Large intestine (tissue), 3 donors: ENCODE measurements at regions not wholly inside any gene's neighbourhood (a gene's known extent, or its start where the extent isn't known, plus 50 kb on each side); places are given as distances from the start of the nearest gene placed in this dataset.

Experiments used
- DNase-seq, 2 donors: peaks; one replicate each; pipeline versions ENCODE4 v3.0.0 to v3.0.0-alpha.2; 2013
- H3K27ac ChIP-seq: one replicate; pipeline ENCODE4 v1.5.1; 2013; ENCODE audit warnings: low read length
- H3K27me3 ChIP-seq: 2 replicates; pipeline ENCODE4 v1.6.1; 2013; ENCODE audit warnings: low read length; ENCODE audit not compliant: control insufficient read depth, insufficient read depth
- H3K36me3 ChIP-seq: 2 replicates; pipeline ENCODE4 v1.6.1; 2013; ENCODE audit warnings: low read length; ENCODE audit not compliant: control insufficient read depth, insufficient read depth
- H3K4me1 ChIP-seq: one replicate; pipeline ENCODE4 v1.6.1; 2013; ENCODE audit warnings: low read length; ENCODE audit not compliant: control insufficient read depth, insufficient read depth
- H3K4me3 ChIP-seq: one replicate; pipeline ENCODE4 v1.5.1; 2013; ENCODE audit warnings: low read length
- H3K9me3 ChIP-seq: one replicate; pipeline ENCODE4 v1.6.1; 2013; ENCODE audit warnings: mild to moderate bottlenecking, low read depth, low read length, moderate library complexity; ENCODE audit not compliant: control insufficient read depth
- WGBS: methylation state at CpG from one replicate; pipeline ENCODE4 v1.1.5; 2013; ENCODE audit warnings: low lambda C conversion rate; ENCODE audit not compliant: insufficient coverage; 5-methylcytosine and 5-hydroxymethylcytosine counted together

- H3K4me3 ChIP-seq, result no peak overlapping the region
- DNase-seq, result no peak
- WGBS, result 75% methylated on average over 2 of the region's 5 CpGs
- H3K36me3 ChIP-seq, result no peaks in the 10 kb centered on the region
- H3K4me1 ChIP-seq, result no peaks in the 10 kb centered on the region
- H3K27ac ChIP-seq, result no peak overlapping the region
- H3K9me3 ChIP-seq, result peaks cover 4% of the 10 kb centered on the region
- peaks cover 2% of the 10 kb centered on the region for H3K27me3 ChIP-seq
Measured at GRCh38 chr11:31974366-31975136, 116.3 kb upstream of the RCN1 start.

- no peaks in the 10 kb centered on the region for H3K4me1 ChIP-seq
- no peak overlapping the region for H3K4me3 ChIP-seq
- H3K9me3 ChIP-seq, result peaks cover 4% of the 10 kb centered on the region
- H3K27me3 ChIP-seq, result peaks cover 2% of the 10 kb centered on the region
- 40% methylated on average over 1 of the region's 4 CpGs for WGBS
- H3K27ac ChIP-seq, result no peak overlapping the region
- no peak for DNase-seq
- no peaks in the 10 kb centered on the region for H3K36me3 ChIP-seq
Measured at GRCh38 chr11:31973172-31973571, 117.7 kb upstream of the RCN1 start.

DNA sequence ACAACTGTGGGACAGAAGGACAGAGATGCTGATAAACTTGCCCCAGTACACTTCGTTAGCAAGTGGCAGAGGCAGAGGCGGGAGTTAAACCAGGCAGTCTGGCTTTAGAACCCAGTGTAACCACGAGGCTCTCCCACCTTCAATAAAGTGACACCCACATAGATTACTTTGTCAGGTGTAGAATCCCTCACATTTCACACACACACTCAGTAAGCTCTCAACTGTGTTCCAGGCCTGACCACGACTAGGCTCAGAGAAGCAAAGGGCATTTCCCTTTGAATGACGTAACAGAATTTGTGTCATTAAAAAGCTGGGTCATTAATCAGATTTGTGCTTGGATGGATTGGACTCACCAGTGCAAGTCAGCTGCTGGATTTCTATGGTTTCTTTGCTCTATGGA, 118.3 kb upstream of the RCN1 start:
- peaks cover 4% of the 10 kb centered on the region for H3K9me3 ChIP-seq
- no peaks in the 10 kb centered on the region for H3K4me1 ChIP-seq
- WGBS, result no CpG with 5 or more reads among the region's 5 CpGs

DNA sequence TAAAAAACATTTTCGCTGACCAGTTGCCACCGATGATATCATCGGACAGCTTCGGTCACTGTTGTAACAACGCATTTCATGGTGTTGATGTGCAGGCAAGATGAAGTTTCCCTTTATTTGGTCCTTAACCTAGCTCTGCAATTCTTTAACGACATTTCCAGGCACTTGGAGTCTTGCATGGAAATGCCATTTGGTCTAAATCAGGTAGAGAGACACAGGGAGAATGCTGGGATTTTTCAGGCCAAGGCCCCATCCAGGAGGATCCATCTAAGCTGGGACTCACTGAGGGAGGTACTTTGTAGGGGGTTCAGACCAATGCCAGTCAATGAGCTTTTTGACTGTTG, 121.5 kb upstream of the RCN1 start:
- no peaks in the 10 kb centered on the region for H3K27me3 ChIP-seq
- H3K9me3 ChIP-seq, result peaks cover 4% of the 10 kb centered on the region
- no peaks in the 10 kb centered on the region for H3K36me3 ChIP-seq
- DNase-seq, result no peak
- H3K4me1 ChIP-seq, result no peaks in the 10 kb centered on the region
- WGBS, result 80% methylated on average over 1 of the region's 6 CpGs
- no peak overlapping the region for H3K27ac ChIP-seq
- no peak overlapping the region for H3K4me3 ChIP-seq

More for the DNA sequence above, 118.3 kb upstream of the RCN1 start:
- no peak overlapping the region for H3K4me3 ChIP-seq
- no peak for DNase-seq
- H3K27me3 ChIP-seq, result no peaks in the 10 kb centered on the region
- no peak overlapping the region for H3K27ac ChIP-seq
- no peaks in the 10 kb centered on the region for H3K36me3 ChIP-seq

DNA sequence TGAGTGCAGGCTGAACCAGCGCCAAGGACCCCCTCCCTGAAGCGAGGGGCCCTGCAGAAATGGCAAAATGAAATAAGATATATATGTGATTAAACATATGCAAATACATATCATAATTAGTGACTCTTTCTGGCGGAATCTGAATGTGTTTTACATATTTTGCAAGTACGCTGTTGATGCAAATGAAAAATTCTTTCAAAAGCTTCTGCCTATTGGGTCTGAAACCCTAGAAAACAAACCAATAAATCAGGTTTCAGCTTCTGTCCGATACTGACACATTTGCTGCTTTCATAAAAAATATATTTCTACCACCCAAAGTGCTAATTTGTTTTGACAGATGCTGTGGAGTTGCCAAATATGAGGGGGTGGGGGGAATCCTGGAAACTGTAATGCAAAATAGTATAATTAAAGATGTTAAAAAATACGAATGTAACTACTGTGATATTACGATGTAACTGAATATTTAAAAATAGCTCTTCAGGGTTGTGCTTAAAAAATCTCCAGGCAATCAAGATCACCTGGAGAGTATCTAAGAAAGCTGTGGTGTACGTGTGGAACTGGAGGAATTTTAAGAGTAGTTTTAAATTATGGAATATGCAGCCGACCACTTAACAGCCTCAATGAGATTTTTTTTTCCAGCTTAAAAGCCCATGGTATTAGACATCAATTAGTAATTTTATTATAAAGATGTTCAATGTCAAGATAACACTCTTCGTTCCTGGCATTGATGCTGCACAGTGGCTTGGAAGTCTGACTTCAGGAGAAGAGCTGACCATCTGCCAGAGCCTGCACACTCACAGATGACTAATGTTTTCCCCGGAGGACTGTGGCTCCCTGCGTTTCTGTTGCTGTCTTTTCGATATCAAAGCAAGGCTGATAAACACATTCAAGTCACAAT, 122.2 kb upstream of the RCN1 start:
- H3K36me3 ChIP-seq, result no peaks in the 10 kb centered on the region
- WGBS, result 90% methylated on average over 3 of the region's 13 CpGs
- H3K4me1 ChIP-seq, result no peaks in the 10 kb centered on the region
- H3K9me3 ChIP-seq, result peaks cover 4% of the 10 kb centered on the region
- H3K27ac ChIP-seq, result no peak overlapping the region
- H3K27me3 ChIP-seq, result no peaks in the 10 kb centered on the region
- no peak for DNase-seq
- no peak overlapping the region for H3K4me3 ChIP-seq

DNA sequence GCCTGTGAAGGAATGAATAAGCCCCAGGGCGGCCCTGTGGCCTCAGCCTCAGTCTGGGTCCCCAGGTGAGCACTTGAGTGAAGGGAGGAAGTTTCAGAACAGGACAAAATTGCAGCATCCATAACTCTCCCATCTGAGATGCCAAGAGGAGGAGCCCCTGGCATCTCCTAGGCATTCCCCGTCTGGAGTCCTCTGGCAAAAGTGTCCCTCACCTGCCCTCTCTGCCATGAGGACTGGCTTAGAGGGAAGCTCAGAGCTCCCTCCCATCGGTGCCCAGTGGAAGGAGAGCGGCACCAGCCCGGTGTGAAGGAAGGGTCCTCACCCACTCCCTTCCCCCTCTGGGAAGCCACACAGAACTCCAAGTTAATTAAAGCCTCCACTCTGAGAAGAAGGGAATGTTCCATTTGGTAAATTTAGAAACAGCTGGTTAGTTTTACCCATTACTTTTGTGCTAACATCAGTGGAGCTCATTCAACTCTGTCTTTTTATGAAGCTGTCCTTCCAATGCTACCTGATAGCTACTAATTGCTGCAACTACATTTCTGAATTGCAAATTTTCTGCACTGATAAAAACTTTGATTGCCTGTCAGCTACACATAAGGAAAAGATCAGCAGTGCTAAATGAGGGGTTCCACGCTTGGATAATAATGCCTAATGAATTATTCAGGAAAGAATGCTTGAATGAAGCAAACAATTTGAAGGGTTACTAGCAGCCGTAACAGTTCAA, 123.3 kb upstream of the RCN1 start:
- Histone ChIP-seq H3K27ac (no peak overlapping the region), H3K4me3 (no peak overlapping the region), H3K36me3 (no peaks in the 10 kb centered on the region), H3K4me1 (no peaks in the 10 kb centered on the region), H3K9me3 (peaks cover 4% of the 10 kb centered on the region), H3K27me3 (no peaks in the 10 kb centered on the region)
- 92% methylated on average over 2 of the region's 7 CpGs for WGBS
- DNase-seq, result no peak

GRCh38 chr11:31966846-31967245, 124.0 kb upstream of the RCN1 start:
- Histone ChIP-seq H3K4me3 (no peak overlapping the region), H3K27ac (no peak overlapping the region), H3K4me1 (no peaks in the 10 kb centered on the region), H3K36me3 (no peaks in the 10 kb centered on the region), H3K27me3 (no peaks in the 10 kb centered on the region), H3K9me3 (peaks cover 4% of the 10 kb centered on the region)
- no CpG with 5 or more reads among the region's 9 CpGs for WGBS
- no peak for DNase-seq

DNA sequence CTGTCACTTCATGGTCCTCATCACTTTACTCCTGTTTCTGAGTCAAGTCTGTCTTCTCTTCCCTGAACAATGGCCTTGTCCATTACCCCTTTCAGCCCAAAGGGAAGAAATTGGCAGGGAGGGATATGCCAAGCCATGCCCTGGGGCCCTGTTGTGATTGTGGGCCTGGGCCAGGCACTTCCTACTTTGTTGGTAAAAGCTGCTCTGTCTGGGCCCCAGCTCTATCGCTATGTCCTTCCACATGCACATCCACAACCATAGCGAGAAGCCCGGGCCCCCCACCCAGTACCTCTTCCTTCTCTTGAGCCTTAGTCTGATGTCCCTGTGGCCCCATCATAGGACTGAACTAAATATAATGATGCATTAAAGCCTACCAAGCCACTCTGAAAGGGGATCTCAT, 126.7 kb upstream of the RCN1 start:
- no peaks in the 10 kb centered on the region for H3K4me1 ChIP-seq
- H3K4me3 ChIP-seq, result no peak overlapping the region
- H3K27ac ChIP-seq, result no peak overlapping the region
- no peaks in the 10 kb centered on the region for H3K27me3 ChIP-seq
- H3K36me3 ChIP-seq, result no peaks in the 10 kb centered on the region
- H3K9me3 ChIP-seq, result no peaks in the 10 kb centered on the region
- WGBS, result no CpG with 5 or more reads among the region's 3 CpGs
- no peak for DNase-seq

DNA sequence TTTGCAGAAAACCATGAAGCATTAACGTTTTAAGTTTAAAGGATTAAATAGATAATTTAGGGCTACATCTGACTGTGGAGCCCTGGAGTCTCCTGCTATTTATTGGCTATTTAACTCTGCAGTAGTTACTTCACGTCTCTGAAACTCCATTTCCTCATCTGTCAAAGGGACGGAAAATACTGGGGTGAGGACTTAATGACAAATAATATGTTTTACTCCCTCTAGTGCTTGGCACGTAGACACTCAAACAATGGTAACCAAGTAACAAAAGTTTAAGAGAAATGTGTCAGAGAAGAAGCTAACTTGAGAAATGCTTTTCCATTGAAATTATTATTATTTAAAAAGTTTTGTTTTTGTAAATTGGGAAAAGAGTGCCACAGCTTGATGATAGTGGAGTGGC, 130.7 kb upstream of the RCN1 start:
- Histone ChIP-seq H3K4me3 (no peak overlapping the region), H3K4me1 (no peaks in the 10 kb centered on the region), H3K27me3 (no peaks in the 10 kb centered on the region), H3K9me3 (no peaks in the 10 kb centered on the region), H3K27ac (no peak overlapping the region), H3K36me3 (no peaks in the 10 kb centered on the region)
- no peak for DNase-seq
- 83% methylated on average over 2 of the region's 4 CpGs for WGBS

GRCh38 chr11:31959716-31960115, 131.2 kb upstream of the RCN1 start:
- no peak for DNase-seq
- no peaks in the 10 kb centered on the region for H3K36me3 ChIP-seq
- WGBS, result no CpG with 5 or more reads among the region's 6 CpGs
- no peaks in the 10 kb centered on the region for H3K27me3 ChIP-seq
- no peak overlapping the region for H3K4me3 ChIP-seq
- no peak overlapping the region for H3K27ac ChIP-seq
- no peaks in the 10 kb centered on the region for H3K9me3 ChIP-seq
- H3K4me1 ChIP-seq, result no peaks in the 10 kb centered on the region
